ENCODE measurements at regions not wholly inside any gene's neighbourhood (a gene's known extent, or its start where the extent isn't known, plus 50 kb on each side); places are given as distances from the start of the nearest gene placed in this dataset.
A peak's percentile ranks its signal among the peaks of the same experiment; 100 is the strongest.
"Not testable (repeated sequence)": the region's sequence is repeated elsewhere in the genome, so short reads cannot be mapped to it uniquely, and the experiment has no call there.

GRCh38 chrX:109155161-109155560, 326.7 kb downstream of the GUCY2F start:
- no peak for DNase-seq

- DNase-seq = not testable (repeated sequence)
Measured at GRCh38 chrX:109144173-109144572, 337.7 kb downstream of the GUCY2F start.

GRCh38 chrX:109140463-109140862, 341.4 kb downstream of the GUCY2F start:
- DNase-seq = no peak

GRCh38 chrX:109134777-109135176, 347.1 kb downstream of the GUCY2F start:
- DNase-seq = no peak

- no peak for DNase-seq
Measured at GRCh38 chrX:109125304-109125703, 356.6 kb downstream of the GUCY2F start.

- DNase-seq = no peak
Measured at GRCh38 chrX:109089359-109089758, 353.0 kb upstream of the IRS4 start.

- DNase-seq = no peak
Measured at GRCh38 chrX:109077788-109078187, 341.4 kb upstream of the IRS4 start.

- not testable (repeated sequence) for DNase-seq
Measured at GRCh38 chrX:109054181-109054581, 317.8 kb upstream of the IRS4 start.

GRCh38 chrX:109049903-109050302, 313.5 kb upstream of the IRS4 start:
- no peak for DNase-seq

GRCh38 chrX:109049416-109049815, 313.1 kb upstream of the IRS4 start:
- no peak for DNase-seq

- no peak for DNase-seq
Measured at GRCh38 chrX:109040057-109040456, 303.7 kb upstream of the IRS4 start.

- DNase-seq = no peak
Measured at GRCh38 chrX:109036624-109037023, 300.3 kb upstream of the IRS4 start.

- no peak for DNase-seq
Measured at GRCh38 chrX:108993909-108994308, 257.5 kb upstream of the IRS4 start.

GRCh38 chrX:108972899-108973298, 236.5 kb upstream of the IRS4 start:
- not testable (repeated sequence) for DNase-seq

GRCh38 chrX:108947205-108947604, 210.8 kb upstream of the IRS4 start:
- no peak for DNase-seq

- no peak for DNase-seq
Measured at GRCh38 chrX:108946531-108946930, 210.2 kb upstream of the IRS4 start.

GRCh38 chrX:108945883-108946523, 209.6 kb upstream of the IRS4 start:
- DNase-seq = no peak

- DNase-seq = no peak
Measured at GRCh38 chrX:108914791-108915190, 178.4 kb upstream of the IRS4 start.

- DNase-seq = not testable (repeated sequence)
Measured at GRCh38 chrX:108903831-108904230, 167.5 kb upstream of the IRS4 start.

GRCh38 chrX:108900333-108900732, 164.0 kb upstream of the IRS4 start:
- DNase-seq = no peak

GRCh38 chrX:108896349-108896748, 160.0 kb upstream of the IRS4 start:
- not testable (repeated sequence) for DNase-seq

GRCh38 chrX:108892501-108892900, 156.1 kb upstream of the IRS4 start:
- DNase-seq = no peak

- no peak for DNase-seq
Measured at GRCh38 chrX:108875548-108875947, 139.2 kb upstream of the IRS4 start.

GRCh38 chrX:108843039-108843438, 106.7 kb upstream of the IRS4 start:
- DNase-seq = not testable (repeated sequence)

- DNase-seq = peak in 1 of 2 experiments; percentile 46
Measured at GRCh38 chrX:108833993-108834392, 97.6 kb upstream of the IRS4 start.

All from NCI-H2081 (cell line).